ENCODE measurements at regions not wholly inside any gene's neighbourhood (a gene's known extent, or its start where the extent isn't known, plus 50 kb on each side); places are given as distances from the start of the nearest gene placed in this dataset.

- CTCF ChIA-PET = no interaction called here
These were observed 1062.5 kb downstream of the CDH9 start for GRCh38 chr5:25975885-25976284.

More at GRCh38 chr5:25975885-25976284, 1062.5 kb downstream of the CDH9 start:
- H3K4me2 ChIP-seq (ENCODE audit: insufficient read depth, low read length) = no peak overlapping the region
- POLR2A ChIA-PET = no interaction called here
- H3K9ac ChIP-seq (replicated peaks; ENCODE audit: extremely low read depth, insufficient read depth, low read length) = no peak overlapping the region
- intact Hi-C loops (cut with micrococcal nuclease) = no loop called here
- BruUV-seq (replicated peaks) = no TSS peak
- H4K20me1 ChIP-seq (replicated peaks; ENCODE audit: control insufficient read depth, extremely low read depth, insufficient read depth, low read length) = no peaks in the 10 kb centered on the region
- no peaks in the 10 kb centered on the region for H3K4me1 ChIP-seq (ENCODE audit: control insufficient read depth, extremely low read depth, insufficient read depth, low read length)
- DNase-seq (ENCODE audit: low read depth, low spot score) (no peak), FAIRE-seq (no peak)
- H3K9me3 ChIP-seq (replicated peaks; ENCODE audit: control insufficient read depth, insufficient read depth, low read length) = no peaks in the 10 kb centered on the region
- H3K27me3 ChIP-seq (ENCODE audit: control insufficient read depth in 2 of 2, insufficient read depth in 2 of 2, low read length in 2 of 2) = no peaks in the 10 kb centered on the region
- H3K79me2 ChIP-seq (ENCODE audit: control insufficient read depth, insufficient read depth, low read length) = no peaks in the 10 kb centered on the region
- no peak overlapping the region for H3K4me3 ChIP-seq (replicated peaks in 1 of 3; ENCODE audit: insufficient read depth in 1 of 3, low read depth in 1 of 3, low read length in 3 of 3)
- TF ChIP-seq JUN (IDR thresholded peaks at IDR 0.05; ENCODE audit: borderline replicate concordance, insufficient read depth, insufficient read length, low read depth) (no peak), EZH2 (IDR thresholded peaks at IDR 0.05; ENCODE audit: borderline replicate concordance, low read depth, low read length, severe bottlenecking) (no peak), FOS (IDR thresholded peaks at IDR 0.05; ENCODE audit: borderline replicate concordance, insufficient read depth, low read length) (no peak), MAX (IDR thresholded peaks at IDR 0.05; ENCODE audit: insufficient read depth, insufficient read length) (no peak), GATA2 (IDR thresholded peaks at IDR 0.05; ENCODE audit: insufficient read depth, insufficient read length, low read depth, low read length) (no peak), POLR2AphosphoS5 (IDR thresholded peaks at IDR 0.05; ENCODE audit: insufficient read depth, low read depth, low read length) (no peak), POLR2A (IDR thresholded peaks at IDR 0.05; ENCODE audit: low read depth, low read length) (no peak), MYC (IDR thresholded peaks at IDR 0.05; ENCODE audit: low read depth, low read length) (no peak), CTCF (IDR thresholded peaks at IDR 0.05; ENCODE audit: extremely low read depth in 1 of 2, insufficient read depth in 1 of 2, low read depth in 1 of 2, low read length in 2 of 2) (no peak)
- no peaks in the 10 kb centered on the region for H3K36me3 ChIP-seq (ENCODE audit: control insufficient read depth in 2 of 2, extremely low read depth in 1 of 2, insufficient read depth in 2 of 2, low read length in 2 of 2)
- no peaks in the 10 kb centered on the region for H3K9me1 ChIP-seq (replicated peaks; ENCODE audit: control insufficient read depth, extremely low read depth, insufficient read depth, low read length)
- H3K27ac ChIP-seq (ENCODE audit: insufficient read depth, low read depth, low read length) = no peak overlapping the region
- dilution Hi-C loops (cut with MboI; ENCODE audit: extremely low pct_ligation_motif_present, low sequenced_read_pairs) = no loop called here
- no peak overlapping the region for H2AFZ ChIP-seq (ENCODE audit: low read depth, low read length)
